ENCODE measurements at regions not wholly inside any gene's neighbourhood (a gene's known extent, or its start where the extent isn't known, plus 50 kb on each side); places are given as distances from the start of the nearest gene placed in this dataset.
"Not testable (repeated sequence)": the region's sequence is repeated elsewhere in the genome, so short reads cannot be mapped to it uniquely, and the experiment has no call there.

DNA sequence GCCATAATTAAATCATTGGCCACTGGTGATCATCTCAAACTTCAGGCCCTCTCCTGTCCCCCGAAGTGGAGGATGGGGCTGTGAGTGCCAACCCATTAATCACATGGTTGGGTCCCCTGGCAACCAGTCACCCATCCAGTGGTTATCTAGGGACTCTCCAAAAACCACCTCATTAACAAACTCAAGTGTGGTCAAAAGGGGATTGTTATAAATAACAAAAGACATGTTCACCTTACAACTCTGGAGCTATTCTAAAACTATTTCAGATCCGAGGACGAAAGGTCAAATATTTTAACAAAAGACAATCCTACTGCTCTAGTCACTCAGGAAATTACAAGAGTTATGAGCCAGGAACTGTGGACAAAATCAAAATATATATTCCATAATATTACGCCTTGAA is 60.0 kb upstream of the PRNP start:
- 93% methylated on average over 4 of the region's 4 CpGs for WGBS
- H3K36me3 ChIP-seq = no peaks in the 10 kb centered on the region
- no peak overlapping the region for H3K27ac ChIP-seq
- H3K4me3 ChIP-seq = no peak overlapping the region
- TF ChIP-seq CTCF (IDR thresholded peaks at IDR 0.05) (no peak), POLR2A (IDR thresholded peaks at IDR 0.05) (no peak), POLR2AphosphoS5 (IDR thresholded peaks at IDR 0.05) (no peak)
- no peak for DNase-seq (ENCODE audit: low spot score)
- H3K9me3 ChIP-seq = no peaks in the 10 kb centered on the region
- intact Hi-C loops (cut with DNase I) = no loop called here
- peaks cover 3% of the 10 kb centered on the region for H3K27me3 ChIP-seq (replicated peaks; ENCODE audit: insufficient read depth)
- no peaks in the 10 kb centered on the region for H3K4me1 ChIP-seq (replicated peaks)

DNA sequence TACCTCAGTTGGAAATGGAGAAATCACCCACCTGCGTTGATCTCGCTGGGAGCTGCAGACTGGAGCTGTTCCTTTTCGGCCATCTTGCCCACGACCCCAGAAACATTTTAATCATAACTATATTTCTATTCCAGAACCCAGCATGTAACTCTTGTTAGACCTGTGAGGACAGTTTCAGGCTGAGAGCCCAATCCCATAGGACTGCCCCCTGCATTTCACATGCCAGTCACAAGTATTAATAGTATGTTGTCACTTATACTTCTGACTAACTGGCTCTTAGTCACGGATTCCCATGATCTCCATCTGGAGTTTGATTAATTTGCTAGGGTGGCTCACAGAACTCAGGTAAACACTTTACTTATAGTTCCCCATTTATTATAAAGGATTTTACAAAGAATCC is 60.6 kb upstream of the PRNP start:
- 92% methylated on average over 5 of the region's 5 CpGs for WGBS
- intact Hi-C loops (cut with DNase I) = no loop called here
- no peak for DNase-seq (ENCODE audit: low spot score)
- Histone ChIP-seq H3K27ac (no peak overlapping the region), H3K27me3 (replicated peaks; ENCODE audit: insufficient read depth) (peaks cover 3% of the 10 kb centered on the region), H3K4me1 (replicated peaks) (no peaks in the 10 kb centered on the region), H3K4me3 (no peak overlapping the region), H3K9me3 (no peaks in the 10 kb centered on the region), H3K36me3 (no peaks in the 10 kb centered on the region)
- TF ChIP-seq POLR2AphosphoS5 (IDR thresholded peaks at IDR 0.05) (no peak), CTCF (IDR thresholded peaks at IDR 0.05) (no peak), POLR2A (IDR thresholded peaks at IDR 0.05) (no peak)

DNA sequence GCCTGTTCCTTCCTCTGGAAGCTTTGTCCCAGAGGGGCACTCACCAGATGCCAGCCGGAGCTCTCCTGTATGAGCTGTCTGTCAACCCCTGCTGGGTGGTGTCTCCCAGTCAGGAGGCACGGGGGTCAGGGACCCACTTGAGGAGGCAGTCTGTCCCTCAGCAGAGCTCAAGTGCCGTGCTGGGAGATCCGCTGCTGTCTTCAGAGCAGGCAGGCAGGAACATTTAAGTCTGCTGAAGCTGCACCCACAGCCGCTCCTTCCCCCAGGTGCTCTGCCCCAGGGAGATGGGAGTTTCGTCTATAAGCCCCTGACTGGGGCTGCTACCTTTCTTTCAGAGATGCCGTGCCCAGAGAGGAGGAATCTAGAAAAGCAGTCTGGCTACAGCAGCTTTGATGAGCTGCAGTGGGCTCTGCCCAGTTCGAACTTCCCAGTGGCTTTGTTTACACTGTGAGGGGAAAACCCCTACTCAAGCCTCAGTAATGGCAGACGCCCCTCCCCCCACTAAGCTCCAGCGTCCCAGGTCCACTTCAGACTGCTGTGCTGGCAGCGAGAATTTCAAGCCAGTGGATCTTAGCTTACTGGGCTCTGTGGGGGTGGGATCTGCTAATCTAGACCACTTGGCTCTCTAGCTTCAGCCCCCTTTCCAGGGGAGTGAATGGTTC is 61.5 kb upstream of the PRNP start:
- DNase-seq (ENCODE audit: low spot score); H3K36me3 ChIP-seq; H3K4me3 ChIP-seq; intact Hi-C loops (cut with DNase I); H3K27me3 ChIP-seq (replicated peaks; ENCODE audit: insufficient read depth); H3K27ac ChIP-seq; H3K9me3 ChIP-seq; H3K4me1 ChIP-seq (replicated peaks): not testable (repeated sequence)
- WGBS = 71% methylated on average over 9 of the region's 11 CpGs

DNA sequence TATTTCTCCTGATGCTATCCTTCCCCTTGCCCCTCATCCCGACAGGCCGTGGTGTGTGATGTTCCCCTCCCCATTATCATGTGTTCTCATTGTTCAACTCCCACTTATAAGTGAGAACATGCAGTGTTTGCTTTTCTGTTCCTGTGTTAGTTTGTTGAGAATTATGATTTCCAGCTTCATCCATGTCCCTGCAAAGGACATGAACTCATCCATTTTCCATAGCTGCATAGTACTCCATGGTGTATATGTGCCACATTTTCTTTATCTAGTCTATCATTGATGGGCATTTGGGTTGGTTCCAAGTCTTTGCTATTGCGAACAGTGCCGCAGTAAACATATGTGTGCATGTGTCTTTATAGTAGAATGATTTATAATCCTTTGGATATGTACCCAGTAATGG is 67.1 kb upstream of the PRNP start:
- H3K27ac ChIP-seq; H3K36me3 ChIP-seq; DNase-seq (ENCODE audit: low spot score); intact Hi-C loops (cut with DNase I); H3K27me3 ChIP-seq (replicated peaks; ENCODE audit: insufficient read depth); H3K4me1 ChIP-seq (replicated peaks); H3K4me3 ChIP-seq; H3K9me3 ChIP-seq: not testable (repeated sequence)
- 92% methylated on average over 4 of the region's 4 CpGs for WGBS

- H3K36me3 ChIP-seq = no peaks in the 10 kb centered on the region
- no peaks in the 10 kb centered on the region for H3K27me3 ChIP-seq (replicated peaks; ENCODE audit: insufficient read depth)
- no peak overlapping the region for H3K27ac ChIP-seq
- intact Hi-C loops (cut with DNase I) = no loop called here
- WGBS = 85% methylated on average over 6 of the region's 6 CpGs
- no peak for DNase-seq (ENCODE audit: low spot score)
- TF ChIP-seq POLR2A (IDR thresholded peaks at IDR 0.05) = no peak
- TF ChIP-seq CTCF (IDR thresholded peaks at IDR 0.05) = no peak
- no peak for TF ChIP-seq POLR2AphosphoS5 (IDR thresholded peaks at IDR 0.05)
- no peak overlapping the region for H3K4me3 ChIP-seq
- no peaks in the 10 kb centered on the region for H3K9me3 ChIP-seq
- H3K4me1 ChIP-seq (replicated peaks) = no peaks in the 10 kb centered on the region
Observed at GRCh38 chr20:4617484-4617883, 68.8 kb upstream of the PRNP start.

- intact Hi-C loops (cut with DNase I) = no loop called here
- WGBS = 86% methylated on average over 2 of the region's 2 CpGs
- Histone ChIP-seq H3K27me3 (replicated peaks; ENCODE audit: insufficient read depth) (no peaks in the 10 kb centered on the region), H3K4me3 (no peak overlapping the region), H3K4me1 (replicated peaks) (no peaks in the 10 kb centered on the region), H3K27ac (no peak overlapping the region), H3K36me3 (no peaks in the 10 kb centered on the region), H3K9me3 (no peaks in the 10 kb centered on the region)
- TF ChIP-seq POLR2A (IDR thresholded peaks at IDR 0.05) (no peak), CTCF (IDR thresholded peaks at IDR 0.05) (no peak), POLR2AphosphoS5 (IDR thresholded peaks at IDR 0.05) (no peak)
- no peak for DNase-seq (ENCODE audit: low spot score)
Observed at GRCh38 chr20:4617019-4617418, 69.2 kb upstream of the PRNP start.
